HCT116 (cell line): ENCODE measurements at regions not wholly inside any gene's neighbourhood (a gene's known extent, or its start where the extent isn't known, plus 50 kb on each side); places are given as distances from the start of the nearest gene placed in this dataset.

Experiments
- ATAC-seq: fragments of 200-7000 bp; cut with Tn5 transposase; 2 replicates; pipeline ENCODE4 v1.9.1; 2020; ENCODE audit warnings: mild to moderate bottlenecking, moderate library complexity
- BruUV-seq: library from RNA; stranded (reverse); fragments of 400-500 nt; replicated peaks from 2 replicates; lab custom pipeline; 2021; lab: Mats Ljungman, UMichigan
- CTCF ChIA-PET: fragments of 300-600 bp; sonication (Branson Sonifier 250); formaldehyde crosslinking; loops from one replicate; lab custom pipeline; 2021; ENCODE audit warnings: antibody characterized with exemption; lab: Charles Lee
- POLR2A ChIA-PET: fragments of 300-600, 350-600 bp; sonication (Branson Sonifier 250); formaldehyde crosslinking; loops from one replicate; lab custom pipeline; 2021; ENCODE audit warnings: antibody characterized with exemption; lab: Charles Lee
- RAD21 ChIA-PET, 2 experiments: fragments of 300-600 bp; sonication (Branson Sonifier 250); formaldehyde crosslinking; loops; one replicate each; lab custom pipeline; 2023; ENCODE audit warnings: low total read pairs in 2 of 2; ENCODE audit not compliant: uncharacterized antibody in 2 of 2, unreplicated experiment in 2 of 2, low non-redundant PET in 1 of 2; lab: Charles Lee
- DNase-seq: peaks from one replicate; pipeline ENCODE4 v3.0.0-alpha.2; 2010; ENCODE audit warnings: low read depth, low spot score
- H2AFZ ChIP-seq: fragments of 200-600 bp; shearing (Covaris generic), sonication (generic); 2 replicates; pipeline ENCODE4 v1.6.1; 2017; ENCODE audit warnings: low read depth, mixed run types, mixed read lengths, antibody characterized with exemption, low read length; ENCODE audit not compliant: poor library complexity, severe bottlenecking
- H3K27ac ChIP-seq: 2 replicates; pipeline ENCODE4 v1.5.1; 2012; ENCODE audit warnings: low read depth, low read length
- H3K27me3 ChIP-seq: fragments of 200-600 bp; sonication (generic); 2 replicates; pipeline ENCODE4 v1.6.1; 2016; ENCODE audit warnings: mixed run types, low read length, mixed read lengths; ENCODE audit not compliant: insufficient read depth
- H3K36me3 ChIP-seq, 2 experiments: fragments of 200-500 bp in 1 of 2; fragments of 200-600 bp in 1 of 2; sonication (Bioruptor generic) in 1 of 2; sonication (generic) in 1 of 2; 2 replicates each; pipeline versions ENCODE4 v1.5.1 to v1.6.1; 2014 to 2016; ENCODE audit warnings: low read length in 2 of 2, inconsistent platforms in 1 of 2, mixed read lengths in 1 of 2, mixed run types in 1 of 2; ENCODE audit not compliant: insufficient read depth in 2 of 2, control insufficient read depth in 1 of 2
- H3K4me1 ChIP-seq, 2 experiments: fragments of 200-600 bp in 1 of 2; sonication (generic) in 1 of 2; 2 replicates each; pipeline versions ENCODE4 v1.5.1 to v1.6.1; 2012 to 2017; ENCODE audit warnings: low read length in 2 of 2, inconsistent platforms in 1 of 2, mild to moderate bottlenecking in 1 of 2, mixed read lengths in 1 of 2, mixed run types in 1 of 2, moderate library complexity in 1 of 2; ENCODE audit not compliant: insufficient read depth in 2 of 2, control insufficient read depth in 1 of 2
- H3K4me2 ChIP-seq: fragments of 200-600 bp; sonication (generic); 2 replicates; pipeline ENCODE4 v1.6.1; 2017; ENCODE audit warnings: mixed run types, low read length, mixed read lengths
- H3K4me3 ChIP-seq, 2 experiments: fragments of 200-600 bp in 1 of 2; sonication (generic) in 1 of 2; replicated peaks in 1 of 2; 2 replicates each; pipeline ENCODE4 v1.5.1; 2011 to 2016; ENCODE audit warnings: low read length in 2 of 2, control low read depth in 1 of 2, low read depth in 1 of 2, mild to moderate bottlenecking in 1 of 2, mixed read lengths in 1 of 2, mixed run types in 1 of 2
- H3K79me2 ChIP-seq: fragments of 200-600 bp; sonication (generic); 2 replicates; pipeline ENCODE4 v1.6.1; 2017; ENCODE audit warnings: mild to moderate bottlenecking, mixed run types, low read length, moderate library complexity, mixed read lengths; ENCODE audit not compliant: insufficient read depth
- H3K9ac ChIP-seq: fragments of 200-600 bp; sonication (generic); 2 replicates; pipeline ENCODE4 v1.6.1; 2016; ENCODE audit warnings: low read length, mixed read lengths
- H3K9me2 ChIP-seq: fragments of 200-600 bp; sonication (generic), shearing (Covaris generic); 2 replicates; pipeline ENCODE4 v1.6.1; 2017; ENCODE audit warnings: mixed run types, mild to moderate bottlenecking, moderate library complexity; ENCODE audit not compliant: insufficient read depth
- H3K9me3 ChIP-seq, 2 experiments: fragments of 200-500 bp in 1 of 2; fragments of 200-600 bp in 1 of 2; sonication (Bioruptor generic) in 1 of 2; sonication (generic) in 1 of 2; 2 replicates each; pipeline ENCODE4 v1.6.1; 2014 to 2017; ENCODE audit warnings: low read length in 2 of 2, mixed read lengths in 2 of 2, inconsistent platforms in 1 of 2, low read depth in 1 of 2, mild to moderate bottlenecking in 1 of 2, mixed run types in 1 of 2, moderate library complexity in 1 of 2; ENCODE audit not compliant: control insufficient read depth in 1 of 2, insufficient read depth in 1 of 2
- H4K20me1 ChIP-seq: fragments of 200-600 bp; sonication (generic), shearing (Covaris generic); 2 replicates; pipeline ENCODE4 v1.6.1; 2017; ENCODE audit warnings: mixed run types, mild to moderate bottlenecking, moderate library complexity; ENCODE audit not compliant: insufficient read depth
- CBX3 ChIP-seq: IDR thresholded peaks from 2 replicates; pipeline ENCODE4 v1.6.1; 2012; ENCODE audit warnings: low read depth
- ELF1 ChIP-seq: IDR thresholded peaks from 2 replicates; pipeline ENCODE4 v1.6.1; 2012; ENCODE audit warnings: low read depth, borderline replicate concordance
- EZH2 ChIP-seq: fragments of 200-600 bp; sonication (generic); IDR thresholded peaks from 2 replicates; pipeline ENCODE4 v1.6.1; 2017; ENCODE audit warnings: antibody characterized with exemption, mixed run types
- EZH2phosphoT487 ChIP-seq: fragments of 200-600 bp; IDR thresholded peaks from 2 replicates; pipeline ENCODE4 v1.6.1; 2018; ENCODE audit warnings: antibody characterized with exemption, borderline replicate concordance
- FOSL1 ChIP-seq: IDR thresholded peaks from 2 replicates; pipeline ENCODE4 v1.6.1; 2012; ENCODE audit warnings: low read depth
- JUND ChIP-seq: IDR thresholded peaks from 2 replicates; pipeline ENCODE4 v1.6.1; 2012
- POLR2A ChIP-seq: IDR thresholded peaks from 2 replicates; pipeline ENCODE4 v1.7.0; 2011; ENCODE audit warnings: borderline replicate concordance; ENCODE audit not compliant: insufficient read depth, insufficient read length; ENCODE audit errors: extremely low read depth
- POLR2AphosphoS5 ChIP-seq: IDR thresholded peaks from 2 replicates; pipeline ENCODE4 v1.6.1; 2011; ENCODE audit warnings: mild to moderate bottlenecking, low read depth, low read length, moderate library complexity
- RAD21 ChIP-seq: IDR thresholded peaks from 2 replicates; pipeline ENCODE4 v1.6.1; 2012; ENCODE audit warnings: low read depth, mild to moderate bottlenecking
- SIN3A ChIP-seq: IDR thresholded peaks from 2 replicates; pipeline ENCODE4 v1.6.1; 2012; ENCODE audit warnings: low read depth
- SP1 ChIP-seq: IDR thresholded peaks from 2 replicates; pipeline ENCODE4 v1.6.1; 2012; ENCODE audit warnings: low read depth
- TCF7L2 ChIP-seq: IDR thresholded peaks from 2 replicates; pipeline ENCODE4 v1.7.0; 2011; ENCODE audit warnings: borderline replicate concordance, inconsistent platforms; ENCODE audit not compliant: insufficient read depth, insufficient read length; ENCODE audit errors: extremely low read depth
- YY1 ChIP-seq: IDR thresholded peaks from 2 replicates; pipeline ENCODE4 v1.6.1; 2011; ENCODE audit warnings: low read length, low read depth, moderate library complexity, mild to moderate bottlenecking; ENCODE audit not compliant: insufficient replicate concordance; ENCODE audit errors: extremely low read depth
- ZFX ChIP-seq: fragments of 450-650 bp; IDR thresholded peaks from 2 replicates; pipeline ENCODE4 v1.6.1; 2017
- ZNF274 ChIP-seq: fragments of 200-500 bp; sonication (Bioruptor generic); IDR thresholded peaks from 2 replicates; pipeline ENCODE4 v1.6.1; 2014; ENCODE audit warnings: mild to moderate bottlenecking, low read depth, low read length, inconsistent platforms
- intact Hi-C: fragments of 100-400 bp; cut with micrococcal nuclease; formaldehyde crosslinking; loops from 2 replicates; pipeline ENCODE4 v1.10.0; 2022
- TF ChIP-seq, protein P1 (sequence below): IDR thresholded peaks from 2 replicates; pipeline ENCODE4 v1.6.1; 2012
- TF ChIP-seq, protein P2 (sequence below): IDR thresholded peaks from 2 replicates; pipeline ENCODE4 v1.6.1; 2012; ENCODE audit warnings: low read depth
- TF ChIP-seq, protein P3 (sequence below): IDR thresholded peaks from 2 replicates; pipeline ENCODE4 v1.6.1; 2012
- TF ChIP-seq, protein P4 (sequence below), 3 experiments: fragments of 200-600 bp in 1 of 3; sonication (generic) in 1 of 3; IDR thresholded peaks in 2 of 3; conservative IDR thresholded peaks in 1 of 3; 2 replicates each; pipeline ENCODE4 v1.5.1; 2012 to 2017; ENCODE audit warnings: low read depth in 2 of 3, low read length in 2 of 3, antibody characterized with exemption in 1 of 3, borderline replicate concordance in 1 of 3, control low read depth in 1 of 3, mild to moderate bottlenecking in 1 of 3, mixed read lengths in 1 of 3, mixed run types in 1 of 3, moderate library complexity in 1 of 3; ENCODE audit not compliant: insufficient read depth in 1 of 3
- TF ChIP-seq, protein P5 (sequence below): IDR thresholded peaks from 2 replicates; pipeline ENCODE4 v1.6.1; 2011; ENCODE audit warnings: mild to moderate bottlenecking, low read length, moderate library complexity; ENCODE audit not compliant: insufficient replicate concordance; ENCODE audit errors: extremely low read depth

- intact Hi-C loops, result no loop called here
- H3K9ac ChIP-seq, result no peak overlapping the region
- ATAC-seq (no peak), DNase-seq (no peak)
- no peaks in the 10 kb centered on the region for H3K27me3 ChIP-seq
- POLR2A ChIA-PET, result no interaction called here
- no peak overlapping the region for H3K4me3 ChIP-seq
- no peaks in the 10 kb centered on the region for H3K36me3 ChIP-seq
- H3K9me2 ChIP-seq, result no peaks in the 10 kb centered on the region
- H3K4me1 ChIP-seq, result no peaks in the 10 kb centered on the region
- no peaks in the 10 kb centered on the region for H3K79me2 ChIP-seq
- H3K27ac ChIP-seq, result no peak overlapping the region
- TF ChIP-seq JUND, result no peak
- TF ChIP-seq YY1, result no peak
- no peak for TF ChIP-seq ELF1
- TF ChIP-seq, protein P1, sequence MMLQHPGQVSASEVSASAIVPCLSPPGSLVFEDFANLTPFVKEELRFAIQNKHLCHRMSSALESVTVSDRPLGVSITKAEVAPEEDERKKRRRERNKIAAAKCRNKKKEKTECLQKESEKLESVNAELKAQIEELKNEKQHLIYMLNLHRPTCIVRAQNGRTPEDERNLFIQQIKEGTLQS, result no peak
- no peak for TF ChIP-seq SP1
- TF ChIP-seq, protein P2, sequence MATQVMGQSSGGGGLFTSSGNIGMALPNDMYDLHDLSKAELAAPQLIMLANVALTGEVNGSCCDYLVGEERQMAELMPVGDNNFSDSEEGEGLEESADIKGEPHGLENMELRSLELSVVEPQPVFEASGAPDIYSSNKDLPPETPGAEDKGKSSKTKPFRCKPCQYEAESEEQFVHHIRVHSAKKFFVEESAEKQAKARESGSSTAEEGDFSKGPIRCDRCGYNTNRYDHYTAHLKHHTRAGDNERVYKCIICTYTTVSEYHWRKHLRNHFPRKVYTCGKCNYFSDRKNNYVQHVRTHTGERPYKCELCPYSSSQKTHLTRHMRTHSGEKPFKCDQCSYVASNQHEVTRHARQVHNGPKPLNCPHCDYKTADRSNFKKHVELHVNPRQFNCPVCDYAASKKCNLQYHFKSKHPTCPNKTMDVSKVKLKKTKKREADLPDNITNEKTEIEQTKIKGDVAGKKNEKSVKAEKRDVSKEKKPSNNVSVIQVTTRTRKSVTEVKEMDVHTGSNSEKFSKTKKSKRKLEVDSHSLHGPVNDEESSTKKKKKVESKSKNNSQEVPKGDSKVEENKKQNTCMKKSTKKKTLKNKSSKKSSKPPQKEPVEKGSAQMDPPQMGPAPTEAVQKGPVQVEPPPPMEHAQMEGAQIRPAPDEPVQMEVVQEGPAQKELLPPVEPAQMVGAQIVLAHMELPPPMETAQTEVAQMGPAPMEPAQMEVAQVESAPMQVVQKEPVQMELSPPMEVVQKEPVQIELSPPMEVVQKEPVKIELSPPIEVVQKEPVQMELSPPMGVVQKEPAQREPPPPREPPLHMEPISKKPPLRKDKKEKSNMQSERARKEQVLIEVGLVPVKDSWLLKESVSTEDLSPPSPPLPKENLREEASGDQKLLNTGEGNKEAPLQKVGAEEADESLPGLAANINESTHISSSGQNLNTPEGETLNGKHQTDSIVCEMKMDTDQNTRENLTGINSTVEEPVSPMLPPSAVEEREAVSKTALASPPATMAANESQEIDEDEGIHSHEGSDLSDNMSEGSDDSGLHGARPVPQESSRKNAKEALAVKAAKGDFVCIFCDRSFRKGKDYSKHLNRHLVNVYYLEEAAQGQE, result no peak
- TF ChIP-seq, protein P3, sequence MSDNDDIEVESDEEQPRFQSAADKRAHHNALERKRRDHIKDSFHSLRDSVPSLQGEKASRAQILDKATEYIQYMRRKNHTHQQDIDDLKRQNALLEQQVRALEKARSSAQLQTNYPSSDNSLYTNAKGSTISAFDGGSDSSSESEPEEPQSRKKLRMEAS, result no peak
- TF ChIP-seq EZH2phosphoT487, result no peak
- TF ChIP-seq FOSL1, result no peak
- TF ChIP-seq, protein P4, sequence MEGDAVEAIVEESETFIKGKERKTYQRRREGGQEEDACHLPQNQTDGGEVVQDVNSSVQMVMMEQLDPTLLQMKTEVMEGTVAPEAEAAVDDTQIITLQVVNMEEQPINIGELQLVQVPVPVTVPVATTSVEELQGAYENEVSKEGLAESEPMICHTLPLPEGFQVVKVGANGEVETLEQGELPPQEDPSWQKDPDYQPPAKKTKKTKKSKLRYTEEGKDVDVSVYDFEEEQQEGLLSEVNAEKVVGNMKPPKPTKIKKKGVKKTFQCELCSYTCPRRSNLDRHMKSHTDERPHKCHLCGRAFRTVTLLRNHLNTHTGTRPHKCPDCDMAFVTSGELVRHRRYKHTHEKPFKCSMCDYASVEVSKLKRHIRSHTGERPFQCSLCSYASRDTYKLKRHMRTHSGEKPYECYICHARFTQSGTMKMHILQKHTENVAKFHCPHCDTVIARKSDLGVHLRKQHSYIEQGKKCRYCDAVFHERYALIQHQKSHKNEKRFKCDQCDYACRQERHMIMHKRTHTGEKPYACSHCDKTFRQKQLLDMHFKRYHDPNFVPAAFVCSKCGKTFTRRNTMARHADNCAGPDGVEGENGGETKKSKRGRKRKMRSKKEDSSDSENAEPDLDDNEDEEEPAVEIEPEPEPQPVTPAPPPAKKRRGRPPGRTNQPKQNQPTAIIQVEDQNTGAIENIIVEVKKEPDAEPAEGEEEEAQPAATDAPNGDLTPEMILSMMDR (IDR thresholded peaks at IDR 0.05 in 2 of 3, conservative IDR thresholded peaks at IDR 0.05 in 1 of 3; ENCODE audit: borderline replicate concordance in 1 of 3, insufficient read depth in 1 of 3, low read depth in 2 of 3, low read length in 2 of 3), result no peak
- no peak for TF ChIP-seq ZNF274
- no peak for TF ChIP-seq EZH2
- TF ChIP-seq, protein P5, sequence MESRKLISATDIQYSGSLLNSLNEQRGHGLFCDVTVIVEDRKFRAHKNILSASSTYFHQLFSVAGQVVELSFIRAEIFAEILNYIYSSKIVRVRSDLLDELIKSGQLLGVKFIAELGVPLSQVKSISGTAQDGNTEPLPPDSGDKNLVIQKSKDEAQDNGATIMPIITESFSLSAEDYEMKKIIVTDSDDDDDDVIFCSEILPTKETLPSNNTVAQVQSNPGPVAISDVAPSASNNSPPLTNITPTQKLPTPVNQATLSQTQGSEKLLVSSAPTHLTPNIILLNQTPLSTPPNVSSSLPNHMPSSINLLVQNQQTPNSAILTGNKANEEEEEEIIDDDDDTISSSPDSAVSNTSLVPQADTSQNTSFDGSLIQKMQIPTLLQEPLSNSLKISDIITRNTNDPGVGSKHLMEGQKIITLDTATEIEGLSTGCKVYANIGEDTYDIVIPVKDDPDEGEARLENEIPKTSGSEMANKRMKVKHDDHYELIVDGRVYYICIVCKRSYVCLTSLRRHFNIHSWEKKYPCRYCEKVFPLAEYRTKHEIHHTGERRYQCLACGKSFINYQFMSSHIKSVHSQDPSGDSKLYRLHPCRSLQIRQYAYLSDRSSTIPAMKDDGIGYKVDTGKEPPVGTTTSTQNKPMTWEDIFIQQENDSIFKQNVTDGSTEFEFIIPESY, result no peak
- no peak for TF ChIP-seq ZFX
- no peak for TF ChIP-seq CBX3
- TF ChIP-seq POLR2AphosphoS5, result no peak
- no peak for TF ChIP-seq RAD21
- no peak for TF ChIP-seq POLR2A
- TF ChIP-seq SIN3A, result no peak
- TF ChIP-seq TCF7L2, result no peak
- CTCF ChIA-PET, result no interaction called here
- no peaks in the 10 kb centered on the region for H3K9me3 ChIP-seq
- RAD21 ChIA-PET, result no interaction called here
- H3K4me2 ChIP-seq, result no peak overlapping the region
- BruUV-seq, result no TSS peak
- no peaks in the 10 kb centered on the region for H4K20me1 ChIP-seq
- H2AFZ ChIP-seq, result no peak overlapping the region
Observed at GRCh38 chr3:103127737-103128136, 692.9 kb downstream of the ZPLD1 start.
